Smooth muscle cell of the brain vasculature (primary cell): ENCODE measurements at regions not wholly inside any gene's neighbourhood (a gene's known extent, or its start where the extent isn't known, plus 50 kb on each side); places are given as distances from the start of the nearest gene placed in this dataset.

Experiments
- DNase-seq: peaks from one replicate; pipeline ENCODE4 v3.0.0-alpha.2; 2012; ENCODE audit warnings: low read depth, low spot score

GRCh38 chr9:129359916-129360536 lies 182.0 kb upstream of the IER5L start:
- DNase-seq = no peak

- DNase-seq = no peak
Observed at GRCh38 chr9:129359162-129359811, 181.2 kb upstream of the IER5L start.

GRCh38 chr9:129358621-129359154 lies 180.6 kb upstream of the IER5L start:
- DNase-seq = no peak

- DNase-seq = no peak
Observed at GRCh38 chr9:129357773-129358245, 179.7 kb upstream of the IER5L start.

GRCh38 chr9:129356871-129357772 lies 179.1 kb upstream of the IER5L start:
- no peak for DNase-seq

- DNase-seq = no peak
Observed at GRCh38 chr9:129355631-129356030, 177.6 kb upstream of the IER5L start.

- DNase-seq = no peak
Observed at GRCh38 chr9:129354498-129354897, 176.4 kb upstream of the IER5L start.

GRCh38 chr9:129353697-129354336 lies 175.8 kb upstream of the IER5L start:
- no peak for DNase-seq

GRCh38 chr9:129352146-129352865 lies 174.2 kb upstream of the IER5L start:
- no peak for DNase-seq

GRCh38 chr9:129351642-129352145 lies 173.6 kb upstream of the IER5L start:
- no peak for DNase-seq

GRCh38 chr9:129351058-129351641 lies 173.1 kb upstream of the IER5L start:
- no peak for DNase-seq

GRCh38 chr9:129350143-129350935 lies 172.3 kb upstream of the IER5L start:
- DNase-seq = no peak

- no peak for DNase-seq
Observed at GRCh38 chr9:129349665-129349947, 171.5 kb upstream of the IER5L start.

- DNase-seq = no peak
Observed at GRCh38 chr9:129348890-129349664, 171.0 kb upstream of the IER5L start.

- no peak for DNase-seq
Observed at GRCh38 chr9:129347316-129348120, 169.5 kb upstream of the IER5L start.

GRCh38 chr9:129346046-129346445 lies 168.0 kb upstream of the IER5L start:
- no peak for DNase-seq

GRCh38 chr9:129344641-129345495 lies 166.8 kb upstream of the IER5L start:
- DNase-seq = no peak
